ENCODE measurements at regions not wholly inside any gene's neighbourhood (a gene's known extent, or its start where the extent isn't known, plus 50 kb on each side); places are given as distances from the start of the nearest gene placed in this dataset.

GRCh38 chr21:27795418-27795817 lies 828.5 kb upstream of the ADAMTS5 start (continued):
- no peak for TF ChIP-seq REST (IDR thresholded peaks at IDR 0.05; ENCODE audit: borderline replicate concordance)
- no peak for TF ChIP-seq REST (CRISPR knock-in tag; IDR thresholded peaks at IDR 0.05; ENCODE audit: low read depth)
- TF ChIP-seq KAT7 (CRISPR knock-in tag; IDR thresholded peaks at IDR 0.05; ENCODE audit: borderline replicate concordance) = no peak
- no peak for TF ChIP-seq RFX5 (IDR thresholded peaks at IDR 0.05; ENCODE audit: low read depth, low read length)
